ENCODE measurements at regions not wholly inside any gene's neighbourhood (a gene's known extent, or its start where the extent isn't known, plus 50 kb on each side); places are given as distances from the start of the nearest gene placed in this dataset.

GRCh38 chr2:47264143-47264542 is 87.8 kb upstream of the CALM2 start:
- DNase-seq, result peak; percentile 70
- Histone ChIP-seq H3K36me3 (replicated peaks; ENCODE audit: control insufficient read depth, insufficient read depth, low read length) (no peaks in the 10 kb centered on the region), H3K4me3 (ENCODE audit: insufficient read depth, low read depth, low read length) (no peak overlapping the region), H3K27me3 (ENCODE audit: control insufficient read depth, insufficient read depth, low read length) (no peaks in the 10 kb centered on the region)

DNA sequence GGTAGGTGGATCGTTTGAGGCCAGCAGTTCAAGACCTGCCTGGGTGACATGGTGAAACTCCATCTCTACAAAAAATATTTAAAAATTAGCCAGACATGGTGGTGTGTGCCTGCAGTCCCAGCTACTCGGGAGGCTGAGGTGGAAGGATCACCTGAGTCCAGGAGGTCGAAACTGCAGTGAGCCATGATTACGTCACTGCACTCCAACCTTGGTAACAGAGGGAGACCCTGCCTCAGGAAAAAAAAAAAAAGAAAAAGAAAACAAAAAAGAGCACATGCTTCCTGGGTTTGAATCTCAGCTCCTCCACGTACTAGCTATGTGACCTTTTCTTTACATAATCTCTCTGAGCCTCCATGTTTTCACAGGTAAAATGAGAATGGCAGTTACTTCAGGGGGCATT is 86.3 kb upstream of the CALM2 start:
- Histone ChIP-seq H3K36me3 (replicated peaks; ENCODE audit: control insufficient read depth, insufficient read depth, low read length) (no peaks in the 10 kb centered on the region), H3K4me3 (ENCODE audit: insufficient read depth, low read depth, low read length) (no peak overlapping the region), H3K27me3 (ENCODE audit: control insufficient read depth, insufficient read depth, low read length) (no peaks in the 10 kb centered on the region)
- no peak for DNase-seq

DNA sequence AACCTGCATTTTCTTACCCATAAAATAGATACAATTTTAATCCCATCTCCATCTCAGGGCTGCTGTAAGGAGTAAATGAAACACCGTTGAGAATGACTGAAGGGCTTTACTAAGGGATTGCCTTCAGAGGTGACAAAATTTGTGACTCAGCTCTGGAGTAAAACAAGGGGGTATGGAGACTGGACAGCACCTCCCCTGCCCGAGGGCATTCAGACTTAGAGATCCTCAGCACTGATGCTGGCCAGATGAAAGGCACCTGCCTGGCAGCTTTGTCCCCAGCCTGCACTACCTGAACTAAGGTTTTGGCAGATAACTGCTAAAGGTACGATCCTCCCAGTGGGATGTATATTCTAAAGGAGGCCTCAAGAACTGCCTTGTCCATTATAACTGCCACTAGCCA is 84.7 kb upstream of the CALM2 start:
- Histone ChIP-seq H3K36me3 (replicated peaks; ENCODE audit: control insufficient read depth, insufficient read depth, low read length) (no peaks in the 10 kb centered on the region), H3K4me3 (ENCODE audit: insufficient read depth, low read depth, low read length) (no peak overlapping the region), H3K27me3 (ENCODE audit: control insufficient read depth, insufficient read depth, low read length) (no peaks in the 10 kb centered on the region)
- no peak for DNase-seq

GRCh38 chr2:47259829-47260228 is 83.5 kb upstream of the CALM2 start:
- no peaks in the 10 kb centered on the region for H3K27me3 ChIP-seq (ENCODE audit: control insufficient read depth, insufficient read depth, low read length)
- no peak for DNase-seq
- no peak overlapping the region for H3K4me3 ChIP-seq (ENCODE audit: insufficient read depth, low read depth, low read length)
- no peaks in the 10 kb centered on the region for H3K36me3 ChIP-seq (replicated peaks; ENCODE audit: control insufficient read depth, insufficient read depth, low read length)

GRCh38 chr2:47257946-47258348 is 81.6 kb upstream of the CALM2 start:
- DNase-seq, result no peak
- Histone ChIP-seq H3K36me3 (replicated peaks; ENCODE audit: control insufficient read depth, insufficient read depth, low read length) (no peaks in the 10 kb centered on the region), H3K27me3 (ENCODE audit: control insufficient read depth, insufficient read depth, low read length) (no peaks in the 10 kb centered on the region), H3K4me3 (ENCODE audit: insufficient read depth, low read depth, low read length) (no peak overlapping the region)

DNA sequence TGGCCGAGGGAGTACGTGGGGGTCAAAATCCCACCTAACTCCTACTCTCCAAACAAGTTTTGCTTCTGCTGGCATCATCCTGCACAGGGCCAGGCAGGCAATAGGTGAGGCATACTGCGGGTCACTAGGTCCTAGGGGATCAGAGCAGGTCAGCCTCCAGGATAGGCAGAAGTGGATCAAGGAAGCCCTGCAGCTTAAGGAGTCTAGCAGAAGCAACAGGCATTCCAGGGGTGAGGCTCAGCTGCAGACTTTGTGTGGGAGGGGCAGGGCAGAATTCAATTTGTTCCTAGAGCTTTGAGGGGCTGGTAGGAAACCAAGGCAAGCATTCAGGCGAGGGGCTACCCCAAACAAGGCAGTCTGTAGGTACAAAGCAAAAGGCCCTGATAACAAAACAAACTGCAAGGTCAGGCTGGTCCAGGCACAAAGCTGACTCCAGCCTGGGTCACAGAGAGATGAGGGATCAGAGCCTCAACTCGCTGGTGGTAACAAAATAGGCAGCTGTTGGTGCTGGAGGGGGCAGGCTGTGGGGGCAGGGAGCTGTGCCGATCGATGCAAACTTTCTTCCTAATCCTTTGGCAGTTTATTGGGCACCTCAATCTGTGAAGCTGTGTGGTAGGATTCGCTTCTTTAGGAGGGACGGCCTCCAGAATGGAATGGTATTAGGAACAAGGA is 80.2 kb upstream of the CALM2 start:
- Histone ChIP-seq H3K27me3 (ENCODE audit: control insufficient read depth, insufficient read depth, low read length) (no peaks in the 10 kb centered on the region), H3K4me3 (ENCODE audit: insufficient read depth, low read depth, low read length) (no peak overlapping the region), H3K36me3 (replicated peaks; ENCODE audit: control insufficient read depth, insufficient read depth, low read length) (no peaks in the 10 kb centered on the region)
- DNase-seq, result no peak

GRCh38 chr2:47255794-47256193 is 79.5 kb upstream of the CALM2 start:
- Histone ChIP-seq H3K4me3 (ENCODE audit: insufficient read depth, low read depth, low read length) (no peak overlapping the region), H3K36me3 (replicated peaks; ENCODE audit: control insufficient read depth, insufficient read depth, low read length) (no peaks in the 10 kb centered on the region), H3K27me3 (ENCODE audit: control insufficient read depth, insufficient read depth, low read length) (no peaks in the 10 kb centered on the region)
- DNase-seq, result no peak

DNA sequence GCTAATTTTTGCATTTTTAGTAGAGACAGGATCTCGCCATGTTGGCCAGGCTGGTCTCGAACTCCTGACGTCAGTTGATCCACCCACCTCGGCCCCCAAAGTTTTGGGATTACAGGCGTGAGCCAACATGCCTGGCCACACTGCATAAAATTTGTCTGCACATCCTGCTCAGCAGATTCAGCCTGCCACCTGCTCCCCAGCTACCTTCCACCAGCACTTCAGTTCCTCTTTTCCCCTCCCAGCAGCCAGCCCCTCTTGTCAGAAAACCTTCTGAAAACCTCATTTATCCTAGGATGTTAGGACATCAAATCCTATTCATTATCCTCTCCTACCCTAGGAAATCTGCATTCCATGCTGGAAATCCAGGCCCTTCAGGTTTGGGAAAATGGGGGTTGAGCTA is 78.2 kb upstream of the CALM2 start:
- no peak overlapping the region for H3K4me3 ChIP-seq (ENCODE audit: insufficient read depth, low read depth, low read length)
- no peak for DNase-seq
- no peaks in the 10 kb centered on the region for H3K36me3 ChIP-seq (replicated peaks; ENCODE audit: control insufficient read depth, insufficient read depth, low read length)
- no peaks in the 10 kb centered on the region for H3K27me3 ChIP-seq (ENCODE audit: control insufficient read depth, insufficient read depth, low read length)

DNA sequence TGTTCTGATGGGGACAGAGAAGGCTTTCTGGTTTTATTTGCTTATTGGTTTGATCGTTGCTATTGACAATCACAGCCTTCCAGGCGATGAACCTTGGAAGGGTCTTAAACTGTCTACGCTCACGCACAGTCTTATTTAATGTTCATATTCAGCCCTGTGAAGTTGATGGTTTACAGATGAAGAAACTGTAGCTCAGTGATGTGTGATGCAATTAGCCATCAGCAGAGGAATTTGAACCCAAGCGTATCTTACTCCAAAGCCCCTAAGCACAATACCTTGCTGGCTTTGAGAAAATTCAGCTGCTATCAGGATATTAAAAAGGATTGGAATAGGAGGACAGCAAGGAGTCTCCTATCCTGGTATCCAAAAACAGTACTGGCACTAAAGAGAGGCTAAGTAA is 77.1 kb upstream of the CALM2 start:
- H3K4me3 ChIP-seq (ENCODE audit: insufficient read depth, low read depth, low read length), result no peak overlapping the region
- no peaks in the 10 kb centered on the region; the same call in 1 of the 2 replicates for H3K27me3 ChIP-seq (ENCODE audit: control insufficient read depth, insufficient read depth, low read length)
- no peak for DNase-seq
- H3K36me3 ChIP-seq (replicated peaks; ENCODE audit: control insufficient read depth, insufficient read depth, low read length), result no peaks in the 10 kb centered on the region

DNA sequence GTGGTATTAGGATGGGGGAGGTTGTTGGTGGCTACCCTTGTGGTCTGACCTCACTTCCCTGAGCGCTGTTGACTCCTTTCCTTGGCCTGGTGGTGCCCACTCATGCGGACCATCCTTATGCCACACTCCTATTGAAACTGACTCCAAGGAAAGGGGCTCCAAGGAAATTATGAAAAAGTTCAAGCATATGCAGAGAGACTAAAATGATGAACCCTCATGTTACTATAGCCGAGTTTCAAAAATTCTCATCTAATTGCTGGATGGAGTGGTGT is 75.0 kb upstream of the CALM2 start:
- Histone ChIP-seq H3K4me3 (ENCODE audit: insufficient read depth, low read depth, low read length) (no peak overlapping the region), H3K27me3 (ENCODE audit: control insufficient read depth, insufficient read depth, low read length) (no peaks in the 10 kb centered on the region; the same call in 1 of the 2 replicates), H3K36me3 (replicated peaks; ENCODE audit: control insufficient read depth, insufficient read depth, low read length) (no peaks in the 10 kb centered on the region)
- no peak for DNase-seq

- H3K4me3 ChIP-seq (ENCODE audit: insufficient read depth, low read depth, low read length), result no peak overlapping the region
- no peak for DNase-seq
- H3K27me3 ChIP-seq (ENCODE audit: control insufficient read depth, insufficient read depth, low read length), result no peaks in the 10 kb centered on the region; the same call in 1 of the 2 replicates
- H3K36me3 ChIP-seq (replicated peaks; ENCODE audit: control insufficient read depth, insufficient read depth, low read length), result no peaks in the 10 kb centered on the region
Observed at GRCh38 chr2:47250586-47251403, 74.5 kb upstream of the CALM2 start.

GRCh38 chr2:47249931-47250330 is 73.6 kb upstream of the CALM2 start:
- DNase-seq, result no peak
- H3K36me3 ChIP-seq (replicated peaks; ENCODE audit: control insufficient read depth, insufficient read depth, low read length), result no peaks in the 10 kb centered on the region
- H3K27me3 ChIP-seq (ENCODE audit: control insufficient read depth, insufficient read depth, low read length), result no peaks in the 10 kb centered on the region; the same call in 1 of the 2 replicates
- H3K4me3 ChIP-seq (ENCODE audit: insufficient read depth, low read depth, low read length), result no peak overlapping the region

- no peak for DNase-seq
- H3K27me3 ChIP-seq (ENCODE audit: control insufficient read depth, insufficient read depth, low read length), result no peaks in the 10 kb centered on the region; the same call in 1 of the 2 replicates
- no peak overlapping the region for H3K4me3 ChIP-seq (ENCODE audit: insufficient read depth, low read depth, low read length)
- no peaks in the 10 kb centered on the region for H3K36me3 ChIP-seq (replicated peaks; ENCODE audit: control insufficient read depth, insufficient read depth, low read length)
Observed at GRCh38 chr2:47249157-47249900, 73.0 kb upstream of the CALM2 start.

GRCh38 chr2:47243596-47244323 is 67.4 kb upstream of the CALM2 start:
- no peak for DNase-seq
- H3K4me3 ChIP-seq (ENCODE audit: insufficient read depth, low read depth, low read length), result no peak overlapping the region
- no peaks in the 10 kb centered on the region for H3K36me3 ChIP-seq (replicated peaks; ENCODE audit: control insufficient read depth, insufficient read depth, low read length)
- H3K27me3 ChIP-seq (ENCODE audit: control insufficient read depth, insufficient read depth, low read length), result no peaks in the 10 kb centered on the region; the same call in 1 of the 2 replicates

All from H7 (cell line).